WTC11 (cell line): ENCODE measurements at regions not wholly inside any gene's neighbourhood (a gene's known extent, or its start where the extent isn't known, plus 50 kb on each side); places are given as distances from the start of the nearest gene placed in this dataset.

ENCODE experiments used
- ATAC-seq: fragments of 200-7000 bp; cut with Tn5 transposase; 2 replicates; pipeline ENCODE4 v1.10.0; 2021; ENCODE audit warnings: mild to moderate bottlenecking, moderate library complexity
- CTCF ChIA-PET: fragments of 300-600 bp; sonication (Branson Sonifier 250); formaldehyde crosslinking; loops from one replicate; lab custom pipeline; 2021; ENCODE audit warnings: antibody characterized with exemption; lab: Charles Lee
- POLR2A ChIA-PET: fragments of 350-600 bp; sonication (Branson Sonifier 250); formaldehyde crosslinking; loops from one replicate; lab custom pipeline; 2021; ENCODE audit warnings: antibody characterized with exemption; lab: Charles Lee
- DNase-seq: peaks from one replicate; pipeline ENCODE4 v3.0.0; 2021; ENCODE audit warnings: low spot score
- H3K27ac Mint-ChIP-seq: 2 replicates; pipeline ENCODE4 v1.8.0; 2021; ENCODE audit warnings: mixed read lengths
- H3K27me3 Mint-ChIP-seq: 2 replicates; pipeline ENCODE4 v1.8.0; 2021; ENCODE audit warnings: low read depth, mild to moderate bottlenecking, moderate library complexity, mixed read lengths
- H3K36me3 Mint-ChIP-seq: 2 replicates; pipeline ENCODE4 v1.8.0; 2021; ENCODE audit warnings: mixed read lengths
- H3K4me1 Mint-ChIP-seq: 2 replicates; pipeline ENCODE4 v1.8.0; 2022; ENCODE audit warnings: mixed read lengths
- H3K4me3 Mint-ChIP-seq: 2 replicates; pipeline ENCODE4 v1.8.0; 2021; ENCODE audit warnings: mild to moderate bottlenecking, moderate library complexity, mixed read lengths
- H3K9me3 Mint-ChIP-seq: 2 replicates; pipeline ENCODE4 v1.8.0; 2021; ENCODE audit warnings: mixed read lengths
- AFF4 ChIP-seq: sonication (generic); formaldehyde crosslinking; IDR thresholded peaks from 2 replicates; pipeline ENCODE4 v1.8.1; 2023; ENCODE audit warnings: mild to moderate bottlenecking, missing genetic modification reagents, borderline replicate concordance
- CDX4 ChIP-seq: fragments of 250-450 bp; sonication (Bioruptor Pico); IDR thresholded peaks from 2 replicates; pipeline ENCODE4 v1.9.0; 2021; ENCODE audit warnings: moderate library complexity, mild to moderate bottlenecking, inconsistent platforms, borderline replicate concordance
- CREM ChIP-seq: sonication (generic); formaldehyde crosslinking; IDR thresholded peaks from 2 replicates; pipeline ENCODE4 v1.8.1; 2022; ENCODE audit warnings: mild to moderate bottlenecking, missing genetic modification reagents, moderate library complexity
- E2F1 ChIP-seq: sonication (generic); formaldehyde crosslinking; IDR thresholded peaks from 2 replicates; pipeline ENCODE4 v1.8.0; 2022; ENCODE audit warnings: mild to moderate bottlenecking, missing genetic modification reagents
- ELF4 ChIP-seq: sonication (generic); formaldehyde crosslinking; IDR thresholded peaks from 2 replicates; pipeline ENCODE4 v1.8.1; 2022; ENCODE audit warnings: low read depth, mild to moderate bottlenecking, moderate library complexity, missing genetic modification reagents
- EMX1 ChIP-seq: fragments of 250-450 bp; sonication (Bioruptor Pico); IDR thresholded peaks from 2 replicates; pipeline ENCODE4 v1.8.0; 2021; ENCODE audit warnings: mild to moderate bottlenecking
- ESRRA ChIP-seq: sonication (generic); formaldehyde crosslinking; IDR thresholded peaks from 2 replicates; pipeline ENCODE4 v1.8.1; 2022; ENCODE audit warnings: mild to moderate bottlenecking, missing genetic modification reagents, borderline replicate concordance
- ETV6 ChIP-seq: sonication (generic); formaldehyde crosslinking; IDR thresholded peaks from 2 replicates; pipeline ENCODE4 v1.8.1; 2022; ENCODE audit warnings: mild to moderate bottlenecking, missing genetic modification reagents
- FOXJ3 ChIP-seq: sonication (generic); formaldehyde crosslinking; IDR thresholded peaks from 2 replicates; pipeline ENCODE4 v1.9.0; 2021; ENCODE audit warnings: missing genetic modification reagents, mild to moderate bottlenecking, borderline replicate concordance
- HMGA2 ChIP-seq: fragments of 250-450 bp; sonication (Bioruptor Pico); IDR thresholded peaks from 2 replicates; pipeline ENCODE4 v1.4.0; 2021; ENCODE audit warnings: mild to moderate bottlenecking, moderate library complexity
- IRF2 ChIP-seq: sonication (generic); formaldehyde crosslinking; IDR thresholded peaks from 2 replicates; pipeline ENCODE4 v1.8.0; 2022; ENCODE audit warnings: low read depth, missing genetic modification reagents, borderline replicate concordance
- JAZF1 ChIP-seq: fragments of 250-450 bp; sonication (Bioruptor Pico); IDR thresholded peaks from 2 replicates; pipeline ENCODE4 v1.9.0; 2021; ENCODE audit warnings: moderate library complexity, mild to moderate bottlenecking, inconsistent platforms
- KAT7 ChIP-seq: sonication (generic); formaldehyde crosslinking; IDR thresholded peaks from 2 replicates; pipeline ENCODE4 v1.8.1; 2023; ENCODE audit warnings: missing genetic modification reagents, mild to moderate bottlenecking, borderline replicate concordance
- MXD4 ChIP-seq: fragments of 250-450 bp; sonication (Bioruptor Pico); IDR thresholded peaks from 2 replicates; pipeline ENCODE4 v1.8.0; 2021; ENCODE audit warnings: mild to moderate bottlenecking, moderate library complexity, borderline replicate concordance
- NFATC4 ChIP-seq: fragments of 250-450 bp; sonication (Bioruptor Pico); IDR thresholded peaks from 2 replicates; pipeline ENCODE4 v1.9.0; 2021; ENCODE audit warnings: mild to moderate bottlenecking
- NFYB ChIP-seq: sonication (generic); formaldehyde crosslinking; conservative IDR thresholded peaks from 2 replicates; pipeline ENCODE4 v1.8.0; 2022; ENCODE audit warnings: low read depth, missing genetic modification reagents
- RELA ChIP-seq: sonication (generic); formaldehyde crosslinking; IDR thresholded peaks from 2 replicates; pipeline ENCODE4 v1.8.1; 2022; ENCODE audit warnings: missing genetic modification reagents, mild to moderate bottlenecking, borderline replicate concordance
- RORB ChIP-seq: fragments of 250-450 bp; sonication (Bioruptor Pico); IDR thresholded peaks from 2 replicates; pipeline ENCODE4 v1.9.0; 2021; ENCODE audit warnings: mild to moderate bottlenecking
- SMAD4 ChIP-seq: sonication (generic); formaldehyde crosslinking; IDR thresholded peaks from 2 replicates; pipeline ENCODE4 v1.8.0; 2022; ENCODE audit warnings: mild to moderate bottlenecking, missing genetic modification reagents
- USF1 ChIP-seq: sonication (generic); formaldehyde crosslinking; IDR thresholded peaks from 2 replicates; pipeline ENCODE4 v1.8.0; 2022; ENCODE audit warnings: mild to moderate bottlenecking, missing genetic modification reagents
- USF2 ChIP-seq: sonication (generic); formaldehyde crosslinking; IDR thresholded peaks from 2 replicates; pipeline ENCODE4 v1.8.1; 2023; ENCODE audit warnings: mild to moderate bottlenecking, missing genetic modification reagents, moderate library complexity
- ZNF138 ChIP-seq: sonication (generic); formaldehyde crosslinking; conservative IDR thresholded peaks from 2 replicates; pipeline ENCODE4 v1.8.1; 2022; ENCODE audit warnings: mild to moderate bottlenecking, moderate library complexity, missing genetic modification reagents
- ZNF317 ChIP-seq: sonication (generic); formaldehyde crosslinking; IDR thresholded peaks from 2 replicates; pipeline ENCODE4 v1.8.1; 2023; ENCODE audit warnings: low read depth, mild to moderate bottlenecking, moderate library complexity, missing genetic modification reagents, borderline replicate concordance
- ZNF396 ChIP-seq: fragments of 250-450 bp; sonication (Bioruptor Pico); IDR thresholded peaks from 2 replicates; pipeline ENCODE4 v1.8.0; 2021; ENCODE audit warnings: mild to moderate bottlenecking, moderate library complexity, borderline replicate concordance

- H3K27ac Mint-ChIP-seq: no peak overlapping the region
- H3K4me1 Mint-ChIP-seq: no peaks in the 10 kb centered on the region
- ATAC-seq (no peak), DNase-seq (no peak)
- H3K4me3 Mint-ChIP-seq: no peak overlapping the region
- H3K27me3 Mint-ChIP-seq: no peaks in the 10 kb centered on the region; the same call in 1 of the 2 replicates
- POLR2A ChIA-PET: no interaction called here
- no peaks in the 10 kb centered on the region; the same call in 1 of the 2 replicates for H3K9me3 Mint-ChIP-seq
- H3K36me3 Mint-ChIP-seq: peaks cover 2% of the 10 kb centered on the region; the same call in 1 of the 2 replicates
- CTCF ChIA-PET: interaction anchor here (0.6 kb wide), 1 partner anchor 9 kb away, joined by 3 read pairs; no protein-coding TSS in a partner anchor
- TF ChIP-seq EMX1 (CRISPR knock-in tag): no peak
- TF ChIP-seq ETV6: no peak
- no peak for TF ChIP-seq ZNF138 (CRISPR knock-in tag)
- TF ChIP-seq HMGA2 (CRISPR knock-in tag): no peak
- no peak for TF ChIP-seq AFF4 (CRISPR knock-in tag)
- TF ChIP-seq RELA: no peak
- TF ChIP-seq JAZF1 (CRISPR knock-in tag): no peak
- no peak for TF ChIP-seq E2F1 (CRISPR knock-in tag)
- TF ChIP-seq ESRRA (CRISPR knock-in tag): no peak
- no peak for TF ChIP-seq RORB
- TF ChIP-seq NFATC4 (CRISPR knock-in tag): no peak
- TF ChIP-seq KAT7 (CRISPR knock-in tag): no peak
- TF ChIP-seq CREM (CRISPR knock-in tag): no peak
- TF ChIP-seq MXD4 (CRISPR knock-in tag): no peak
- no peak for TF ChIP-seq IRF2
- TF ChIP-seq ELF4 (CRISPR knock-in tag): no peak
- TF ChIP-seq ZNF396 (CRISPR knock-in tag): no peak
- TF ChIP-seq SMAD4 (CRISPR knock-in tag): no peak
Observed at GRCh38 chr7:51783241-51783640, 466.6 kb upstream of the COBL start.

- ChIA-PET CTCF (no interaction called here), POLR2A (no interaction called here)
Observed at GRCh38 chr7:51778121-51778520, 461.5 kb upstream of the COBL start.

More at GRCh38 chr7:51778121-51778520, 461.5 kb upstream of the COBL start:
- no peak for TF ChIP-seq JAZF1 (CRISPR knock-in tag)
- TF ChIP-seq USF1: no peak
- no peak for TF ChIP-seq ZNF317 (CRISPR knock-in tag)
- TF ChIP-seq NFYB (CRISPR knock-in tag): no peak
- TF ChIP-seq USF2 (CRISPR knock-in tag): no peak
- TF ChIP-seq CDX4: no peak
- no peak for TF ChIP-seq FOXJ3
- no peak for ATAC-seq
- no peak for DNase-seq
- Mint-ChIP-seq H3K9me3 (no peaks in the 10 kb centered on the region), H3K4me1 (peaks cover 15% of the 10 kb centered on the region), H3K4me3 (no peak overlapping the region), H3K36me3 (no peaks in the 10 kb centered on the region), H3K27ac (no peak overlapping the region), H3K27me3 (no peaks in the 10 kb centered on the region; the same call in 1 of the 2 replicates)
